H9 (cell line): ENCODE measurements at regions not wholly inside any gene's neighbourhood (a gene's known extent, or its start where the extent isn't known, plus 50 kb on each side); places are given as distances from the start of the nearest gene placed in this dataset.

Source experiments
- DNase-seq: peaks from one replicate; pipeline ENCODE4 v3.0.0-alpha.2; 2017
- H2AFZ ChIP-seq: one replicate; pipeline ENCODE4 v1.6.1; 2013; ENCODE audit warnings: mild to moderate bottlenecking, low read length, control low read depth, moderate library complexity
- H2AK5ac ChIP-seq: 2 replicates; pipeline ENCODE4 v1.6.1; 2013; ENCODE audit warnings: low read length, control low read depth, mixed read lengths; ENCODE audit not compliant: insufficient read length
- H2BK120ac ChIP-seq: one replicate; pipeline ENCODE4 v1.6.1; 2013; ENCODE audit warnings: low read depth, mild to moderate bottlenecking, low read length, control low read depth, inconsistent platforms; ENCODE audit not compliant: poor library complexity, severe bottlenecking
- H2BK12ac ChIP-seq: 2 replicates; pipeline ENCODE4 v1.6.1; 2013; ENCODE audit warnings: low read length, control low read depth, mixed read lengths, low read depth; ENCODE audit not compliant: insufficient read length
- H2BK15ac ChIP-seq: 2 replicates; pipeline ENCODE4 v1.6.1; 2013; ENCODE audit warnings: low read depth, low read length, control low read depth
- H2BK20ac ChIP-seq: one replicate; pipeline ENCODE4 v1.6.1; 2013; ENCODE audit warnings: low read depth, mild to moderate bottlenecking, low read length, control low read depth, inconsistent platforms; ENCODE audit not compliant: poor library complexity, severe bottlenecking
- H2BK5ac ChIP-seq: 2 replicates; pipeline ENCODE4 v1.6.1; 2013; ENCODE audit warnings: low read length, control low read depth, mixed read lengths; ENCODE audit not compliant: insufficient read length
- H3K14ac ChIP-seq: 2 replicates; pipeline ENCODE4 v1.6.1; 2013; ENCODE audit warnings: low read length, control low read depth; ENCODE audit not compliant: insufficient read depth
- H3K18ac ChIP-seq: 2 replicates; pipeline ENCODE4 v1.6.1; 2013; ENCODE audit warnings: low read depth, mild to moderate bottlenecking, mixed read lengths, low read length, control low read depth; ENCODE audit not compliant: insufficient read length
- H3K23ac ChIP-seq: 2 replicates; pipeline ENCODE4 v1.6.1; 2013; ENCODE audit warnings: low read length, control low read depth, mixed read lengths, low read depth; ENCODE audit not compliant: insufficient read length
- H3K23me2 ChIP-seq: 2 replicates; pipeline ENCODE4 v1.6.1; 2013; ENCODE audit warnings: low read depth, mild to moderate bottlenecking, mixed read lengths, low read length, control low read depth; ENCODE audit not compliant: insufficient read length, poor library complexity, severe bottlenecking
- H3K27ac ChIP-seq: 2 replicates; pipeline ENCODE4 v1.5.1; 2013; ENCODE audit warnings: low read length, control low read depth, mixed read lengths, low read depth; ENCODE audit not compliant: insufficient read length
- H3K27me3 ChIP-seq: 2 replicates; pipeline ENCODE4 v1.6.1; 2013; ENCODE audit warnings: low read length, control low read depth, inconsistent platforms; ENCODE audit not compliant: insufficient read depth
- H3K4ac ChIP-seq: 2 replicates; pipeline ENCODE4 v1.6.1; 2013; ENCODE audit warnings: low read depth, mild to moderate bottlenecking, control low read depth, inconsistent platforms, low read length, moderate library complexity
- H3K4me1 ChIP-seq: 2 replicates; pipeline ENCODE4 v1.6.1; 2013; ENCODE audit warnings: low read length, control low read depth, inconsistent platforms; ENCODE audit not compliant: insufficient read depth
- H3K4me2 ChIP-seq: 2 replicates; pipeline ENCODE4 v1.6.1; 2013; ENCODE audit warnings: low read length, control low read depth, mixed read lengths; ENCODE audit not compliant: insufficient read length, insufficient read depth
- H3K56ac ChIP-seq: 2 replicates; pipeline ENCODE4 v1.6.1; 2013; ENCODE audit warnings: low read depth, mild to moderate bottlenecking, mixed read lengths, low read length, control low read depth; ENCODE audit not compliant: insufficient read length
- H3K79me1 ChIP-seq: 2 replicates; pipeline ENCODE4 v1.6.1; 2013; ENCODE audit warnings: low read depth, mild to moderate bottlenecking, moderate library complexity, low read length, control low read depth, inconsistent platforms; ENCODE audit not compliant: insufficient read depth, poor library complexity, severe bottlenecking
- H3K79me2 ChIP-seq: 2 replicates; pipeline ENCODE4 v1.6.1; 2013; ENCODE audit warnings: low read length, control low read depth, inconsistent platforms; ENCODE audit not compliant: insufficient read depth
- H3K9ac ChIP-seq: 2 replicates; pipeline ENCODE4 v1.6.1; 2013; ENCODE audit warnings: low read length, control low read depth, mixed read lengths; ENCODE audit not compliant: insufficient read length; ENCODE audit errors: extremely low read depth
- H3K9me3 ChIP-seq: one replicate; pipeline ENCODE4 v1.6.1; 2013; ENCODE audit warnings: low read depth, low read length, inconsistent platforms; ENCODE audit not compliant: control insufficient read depth
- H3T11ph ChIP-seq: one replicate; pipeline ENCODE4 v1.6.1; 2013; ENCODE audit warnings: mild to moderate bottlenecking, low read length, control low read depth, inconsistent platforms
- H4K20me1 ChIP-seq: one replicate; pipeline ENCODE4 v1.6.1; 2013; ENCODE audit not compliant: control insufficient read depth, insufficient read length, insufficient read depth
- H4K5ac ChIP-seq: 2 replicates; pipeline ENCODE4 v1.6.1; 2013; ENCODE audit warnings: low read depth, mild to moderate bottlenecking, mixed read lengths, low read length, control low read depth; ENCODE audit not compliant: insufficient read length
- H4K8ac ChIP-seq: replicated peaks from 2 replicates; pipeline ENCODE4 v1.6.1; 2013; ENCODE audit warnings: low read length, control low read depth, mixed read lengths, low read depth; ENCODE audit not compliant: insufficient read length
- H4K91ac ChIP-seq: 2 replicates; pipeline ENCODE4 v1.6.1; 2013; ENCODE audit warnings: low read depth, mild to moderate bottlenecking, moderate library complexity, mixed read lengths, low read length, control low read depth; ENCODE audit not compliant: insufficient read length
- H3K27ac Mint-ChIP-seq, 3 experiments: 2 replicates in 2 of 3; 3 replicates in 1 of 3; pipeline ENCODE4 v1.8.0; 2020 to 2021; ENCODE audit warnings: mixed read lengths in 3 of 3, mild to moderate bottlenecking in 1 of 3, moderate library complexity in 1 of 3
- H3K27me3 Mint-ChIP-seq: 2 replicates; pipeline ENCODE4 v1.8.0; 2021; ENCODE audit warnings: low read depth, mild to moderate bottlenecking, moderate library complexity, mixed read lengths
- H3K36me3 Mint-ChIP-seq, 3 experiments: 2 replicates in 2 of 3; 3 replicates in 1 of 3; pipeline ENCODE4 v1.8.0; 2020 to 2021; ENCODE audit warnings: low read depth in 3 of 3, mixed read lengths in 3 of 3; ENCODE audit not compliant: insufficient read depth in 1 of 3
- H3K4me1 Mint-ChIP-seq, 2 experiments: 2 replicates each; pipeline ENCODE4 v1.8.0; 2020; ENCODE audit warnings: mixed read lengths in 2 of 2
- H3K4me3 Mint-ChIP-seq, 2 experiments: 2 replicates in 1 of 2; 3 replicates in 1 of 2; pipeline ENCODE4 v1.8.0; 2020 to 2021; ENCODE audit warnings: mild to moderate bottlenecking in 2 of 2, mixed read lengths in 2 of 2, moderate library complexity in 1 of 2
- H3K9me3 Mint-ChIP-seq, 2 experiments: 2 replicates in 1 of 2; 3 replicates in 1 of 2; pipeline ENCODE4 v1.8.0; 2020; ENCODE audit warnings: mild to moderate bottlenecking in 2 of 2, mixed read lengths in 2 of 2, moderate library complexity in 1 of 2
- CTCF ChIP-seq: fragments of 200-600 bp; sonication (generic); conservative IDR thresholded peaks from 3 replicates; pipeline ENCODE4 v1.8.0; 2021; ENCODE audit warnings: antibody characterized with exemption, mild to moderate bottlenecking
- WGBS: extraction: QIAGEN DNeasy Blood & Tissue Kit; methylation state at CpG from one replicate; pipeline ENCODE4 v1.1.7; 2013; ENCODE audit warnings: missing lambda C conversion rate, low lambda C conversion rate, mixed read lengths; ENCODE audit not compliant: insufficient read length; ENCODE audit errors: extremely low coverage; 5-methylcytosine and 5-hydroxymethylcytosine counted together

GRCh38 chr5:163759000-163759704 is 253.7 kb downstream of the MAT2B start:
- Histone ChIP-seq H3K79me2 (no peaks in the 10 kb centered on the region), H3K4me1 (no peaks in the 10 kb centered on the region), H3K14ac (no peak overlapping the region), H2AK5ac (no peak overlapping the region), H3K9ac (no peak overlapping the region), H2BK15ac (no peak overlapping the region), H2AFZ (no peak overlapping the region), H2BK20ac (no peak overlapping the region), H2BK12ac (no peak overlapping the region), H2BK120ac (no peak overlapping the region), H3K23me2 (no peaks in the 10 kb centered on the region), H4K8ac (no peak overlapping the region), H3K27me3 (no peaks in the 10 kb centered on the region), H3K9me3 (no peaks in the 10 kb centered on the region), H3K79me1 (no peaks in the 10 kb centered on the region), H3K18ac (no peak overlapping the region), H4K91ac (no peak overlapping the region), H3K27ac (no peak overlapping the region), H2BK5ac (no peak overlapping the region), H3K56ac (no peak overlapping the region), H4K20me1 (no peaks in the 10 kb centered on the region), H3T11ph (no peak overlapping the region), H3K23ac (no peak overlapping the region), H4K5ac (no peak overlapping the region), H3K4ac (no peak overlapping the region), H3K4me2 (no peak overlapping the region)
- Mint-ChIP-seq H3K27me3 (no peaks in the 10 kb centered on the region; the same call in 1 of the 2 replicates), H3K27ac (no peak overlapping the region; a peak in 1 of 7 replicates), H3K36me3 (no peaks in the 10 kb centered on the region), H3K9me3 (no peaks in the 10 kb centered on the region), H3K4me1 (peaks cover 2% of the 10 kb centered on the region in 2 experiments), H3K4me3 (no peak overlapping the region)
- DNase-seq, result no peak
- no peak for TF ChIP-seq CTCF
- WGBS, result no CpG with 5 or more reads among the region's 4 CpGs
